HEK293 (cell line): ENCODE measurements at regions not wholly inside any gene's neighbourhood (a gene's known extent, or its start where the extent isn't known, plus 50 kb on each side); places are given as distances from the start of the nearest gene placed in this dataset.

Source experiments
- CTCF ChIA-PET: fragments of 350-600 bp; formaldehyde crosslinking; extraction: SDS; loops from one replicate; lab custom pipeline; 2021; ENCODE audit warnings: antibody characterized with exemption; lab: Yijun Ruan, JAX
- POLR2A ChIA-PET: fragments of 300-600 bp; formaldehyde crosslinking; extraction: SDS; loops from one replicate; lab custom pipeline; 2020; ENCODE audit warnings: antibody characterized with exemption, inconsistent platforms; lab: Yijun Ruan, JAX
- H3K27ac ChIP-seq: fragments of 200-500 bp; sonication (Bioruptor generic); 2 replicates; pipeline ENCODE4 v1.5.1; 2014; ENCODE audit warnings: low read depth, low read length, control low read depth, inconsistent platforms; ENCODE audit errors: extremely low read depth
- H3K36me3 ChIP-seq, 2 experiments: fragments of 200-500 bp in 1 of 2; sonication (Bioruptor generic) in 1 of 2; 1 replicate in 1 of 2; 2 replicates in 1 of 2; pipeline ENCODE4 v1.5.1; 2014 to 2017; ENCODE audit warnings: inconsistent platforms in 2 of 2, low read length in 2 of 2; ENCODE audit not compliant: control insufficient read depth in 2 of 2, insufficient read depth in 1 of 2
- H3K4me1 ChIP-seq: fragments of 200-500 bp; sonication (Bioruptor generic); 2 replicates; pipeline ENCODE4 v1.5.1; 2014; ENCODE audit warnings: mild to moderate bottlenecking, low read length, inconsistent platforms; ENCODE audit not compliant: control insufficient read depth, insufficient read depth
- H3K4me3 ChIP-seq: 2 replicates; pipeline ENCODE4 v1.5.1; 2011; ENCODE audit warnings: low read depth, mild to moderate bottlenecking, control low read depth, low read length, moderate library complexity
- H3K9me3 ChIP-seq: fragments of 200-500 bp; sonication (Bioruptor generic); 2 replicates; pipeline ENCODE4 v1.5.1; 2014; ENCODE audit warnings: low read depth, low read length, inconsistent platforms; ENCODE audit not compliant: control insufficient read depth, insufficient read depth
- MZF1 ChIP-seq: fragments of 450-650 bp; formaldehyde crosslinking; IDR thresholded peaks from 2 replicates; pipeline ENCODE4 v1.5.1; 2017; ENCODE audit warnings: missing biosample characterization, missing genetic modification characterization, borderline replicate concordance
- YY1 ChIP-seq: fragments of 450-650 bp; formaldehyde crosslinking; IDR thresholded peaks from 2 replicates; pipeline ENCODE4 v1.5.1; 2018; ENCODE audit warnings: missing biosample characterization, missing genetic modification characterization
- ZNF155 ChIP-seq: fragments of 450-650 bp; formaldehyde crosslinking; IDR thresholded peaks from 2 replicates; pipeline ENCODE4 v1.5.1; 2016; ENCODE audit warnings: missing biosample characterization, missing genetic modification characterization
- ZNF24 ChIP-seq: fragments of 450-650 bp; formaldehyde crosslinking; IDR thresholded peaks from 2 replicates; pipeline ENCODE4 v1.5.1; 2016; ENCODE audit warnings: missing biosample characterization, missing genetic modification characterization
- ZNF248 ChIP-seq: fragments of 450-650 bp; formaldehyde crosslinking; IDR thresholded peaks from 2 replicates; pipeline ENCODE4 v1.5.1; 2017; ENCODE audit warnings: missing biosample characterization, missing genetic modification characterization
- ZNF311 ChIP-seq: fragments of 450-650 bp; formaldehyde crosslinking; IDR thresholded peaks from 2 replicates; pipeline ENCODE4 v1.5.1; 2017; ENCODE audit warnings: missing biosample characterization, missing genetic modification characterization, borderline replicate concordance
- ZNF324 ChIP-seq: fragments of 450-650 bp; formaldehyde crosslinking; IDR thresholded peaks from 2 replicates; pipeline ENCODE4 v1.5.1; 2016; ENCODE audit warnings: missing biosample characterization, missing genetic modification characterization
- ZNF335 ChIP-seq: fragments of 450-650 bp; formaldehyde crosslinking; conservative IDR thresholded peaks from 2 replicates; pipeline ENCODE4 v1.5.1; 2016; ENCODE audit warnings: missing biosample characterization, missing genetic modification characterization
- ZNF37A ChIP-seq: fragments of 450-650 bp; IDR thresholded peaks from 2 replicates; pipeline ENCODE4 v1.5.1; 2018; ENCODE audit warnings: missing biosample characterization, missing genetic modification characterization
- ZNF423 ChIP-seq: fragments of 450-650 bp; formaldehyde crosslinking; IDR thresholded peaks from 2 replicates; pipeline ENCODE4 v1.5.1; 2016; ENCODE audit warnings: missing biosample characterization, missing genetic modification characterization
- ZNF514 ChIP-seq: fragments of 450-650 bp; formaldehyde crosslinking; IDR thresholded peaks from 2 replicates; pipeline ENCODE4 v1.5.1; 2016; ENCODE audit warnings: missing biosample characterization, missing genetic modification characterization
- ZNF549 ChIP-seq: fragments of 450-650 bp; IDR thresholded peaks from 2 replicates; pipeline ENCODE4 v1.5.1; 2018; ENCODE audit warnings: missing biosample characterization, missing genetic modification characterization, mild to moderate bottlenecking, inconsistent platforms, moderate library complexity
- ZNF561 ChIP-seq: fragments of 450-650 bp; IDR thresholded peaks from 2 replicates; pipeline ENCODE4 v1.5.1; 2018; ENCODE audit warnings: missing biosample characterization, missing genetic modification characterization, borderline replicate concordance
- ZNF701 ChIP-seq: fragments of 450-650 bp; formaldehyde crosslinking; IDR thresholded peaks from 2 replicates; pipeline ENCODE4 v1.5.1; 2016; ENCODE audit warnings: missing biosample characterization, missing genetic modification characterization
- ZNF747 ChIP-seq: fragments of 450-650 bp; formaldehyde crosslinking; IDR thresholded peaks from 2 replicates; pipeline ENCODE4 v1.5.1; 2016; ENCODE audit warnings: missing biosample characterization, missing genetic modification characterization
- ZNF76 ChIP-seq: fragments of 450-650 bp; formaldehyde crosslinking; IDR thresholded peaks from 2 replicates; pipeline ENCODE4; 2016; ENCODE audit warnings: low read depth, missing biosample characterization, missing genetic modification characterization, borderline replicate concordance
- TF ChIP-seq, protein P1 (sequence below): fragments of 450-650 bp; formaldehyde crosslinking; IDR thresholded peaks from 2 replicates; pipeline ENCODE4 v1.5.1; 2016; ENCODE audit warnings: missing biosample characterization, missing genetic modification characterization
- TF ChIP-seq, protein P2 (sequence below): fragments of 450-650 bp; formaldehyde crosslinking; IDR thresholded peaks from 2 replicates; pipeline ENCODE4 v1.5.1; 2017; ENCODE audit warnings: missing biosample characterization, missing genetic modification characterization
- TF ChIP-seq, protein P3 (sequence below): fragments of 450-650 bp; formaldehyde crosslinking; IDR thresholded peaks from 2 replicates; pipeline ENCODE4 v1.5.1; 2016; ENCODE audit warnings: missing biosample characterization, missing genetic modification characterization
- TF ChIP-seq, protein P4 (sequence below): fragments of 450-650 bp; formaldehyde crosslinking; IDR thresholded peaks from 2 replicates; pipeline ENCODE4 v1.5.1; 2017; ENCODE audit warnings: missing biosample characterization, missing genetic modification characterization
- TF ChIP-seq, protein P5 (sequence below): fragments of 450-650 bp; formaldehyde crosslinking; IDR thresholded peaks from 2 replicates; pipeline ENCODE4 v1.5.1; 2016; ENCODE audit warnings: missing biosample characterization, missing genetic modification characterization

DNA sequence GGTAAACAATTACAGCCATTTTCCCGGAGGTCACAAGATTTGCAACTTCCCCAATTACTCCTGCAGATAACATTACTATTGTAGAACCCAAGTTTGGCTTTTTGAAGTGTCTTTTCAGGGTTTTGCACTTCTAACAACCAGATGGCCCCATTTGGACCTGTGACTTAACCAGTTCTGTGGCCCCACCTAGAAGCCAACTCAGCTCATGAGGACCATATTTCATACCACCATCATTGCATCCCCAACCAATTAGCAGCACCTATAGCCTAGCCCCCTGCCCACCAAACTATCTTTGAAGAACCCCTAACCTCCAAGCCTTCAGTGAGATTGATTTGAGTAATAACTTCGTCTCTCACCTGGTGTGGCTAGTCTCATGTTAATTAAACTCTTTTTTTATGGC lies 51.3 kb upstream of the WDR11 start (continued):
- TF ChIP-seq, protein P1, sequence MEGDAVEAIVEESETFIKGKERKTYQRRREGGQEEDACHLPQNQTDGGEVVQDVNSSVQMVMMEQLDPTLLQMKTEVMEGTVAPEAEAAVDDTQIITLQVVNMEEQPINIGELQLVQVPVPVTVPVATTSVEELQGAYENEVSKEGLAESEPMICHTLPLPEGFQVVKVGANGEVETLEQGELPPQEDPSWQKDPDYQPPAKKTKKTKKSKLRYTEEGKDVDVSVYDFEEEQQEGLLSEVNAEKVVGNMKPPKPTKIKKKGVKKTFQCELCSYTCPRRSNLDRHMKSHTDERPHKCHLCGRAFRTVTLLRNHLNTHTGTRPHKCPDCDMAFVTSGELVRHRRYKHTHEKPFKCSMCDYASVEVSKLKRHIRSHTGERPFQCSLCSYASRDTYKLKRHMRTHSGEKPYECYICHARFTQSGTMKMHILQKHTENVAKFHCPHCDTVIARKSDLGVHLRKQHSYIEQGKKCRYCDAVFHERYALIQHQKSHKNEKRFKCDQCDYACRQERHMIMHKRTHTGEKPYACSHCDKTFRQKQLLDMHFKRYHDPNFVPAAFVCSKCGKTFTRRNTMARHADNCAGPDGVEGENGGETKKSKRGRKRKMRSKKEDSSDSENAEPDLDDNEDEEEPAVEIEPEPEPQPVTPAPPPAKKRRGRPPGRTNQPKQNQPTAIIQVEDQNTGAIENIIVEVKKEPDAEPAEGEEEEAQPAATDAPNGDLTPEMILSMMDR (tag by site-specific recombination), result no peak

DNA sequence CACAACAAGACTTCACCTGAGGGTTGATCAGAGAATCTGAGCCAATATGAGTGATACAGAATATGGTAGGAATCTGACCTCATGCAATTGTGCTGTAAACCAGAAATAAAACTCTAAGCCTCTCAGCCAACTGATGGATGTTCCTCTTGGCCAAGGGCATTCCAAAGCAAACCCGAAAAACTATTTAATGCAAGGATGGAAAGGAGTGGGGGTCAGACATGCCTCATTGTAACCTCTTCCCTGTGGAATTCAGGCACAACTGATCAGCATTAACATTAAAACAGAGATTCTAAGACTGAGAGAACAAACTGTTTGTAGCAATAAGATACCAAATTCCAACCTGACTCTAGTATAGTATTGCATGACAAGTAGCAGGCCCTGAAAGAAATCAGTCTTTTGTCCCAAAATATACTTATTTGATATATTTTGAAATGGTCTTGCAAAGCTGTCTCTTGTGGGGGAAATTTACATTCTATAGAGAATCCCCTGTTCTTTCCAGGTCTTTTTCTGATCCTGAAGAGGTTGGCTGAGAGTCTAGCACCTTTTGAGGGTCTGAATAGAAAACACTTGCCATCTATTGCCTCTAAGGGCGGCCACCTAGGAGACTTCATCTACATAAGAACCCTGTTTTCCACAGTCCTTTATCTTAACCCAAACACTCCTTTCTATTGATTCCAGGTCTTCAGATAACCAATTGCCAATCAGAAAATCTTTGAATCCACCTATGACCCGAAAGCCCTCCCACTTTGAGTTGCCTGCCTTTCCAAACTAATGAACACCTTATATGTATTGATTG lies 50.4 kb upstream of the WDR11 start:
- TF ChIP-seq ZNF561 (tag by site-specific recombination) (no peak), ZNF248 (no peak), ZNF423 (tag by site-specific recombination) (no peak), ZNF514 (tag by site-specific recombination) (no peak), ZNF311 (tag by site-specific recombination) (no peak), ZNF549 (tag by site-specific recombination) (no peak), ZNF155 (tag by site-specific recombination) (no peak), ZNF37A (tag by site-specific recombination) (no peak), MZF1 (tag by site-specific recombination) (no peak), ZNF747 (tag by site-specific recombination) (no peak), ZNF76 (tag by site-specific recombination) (no peak), ZNF24 (tag by site-specific recombination) (no peak), ZNF701 (tag by site-specific recombination) (no peak), YY1 (tag by site-specific recombination) (no peak), ZNF335 (no peak), ZNF324 (tag by site-specific recombination) (no peak)
- TF ChIP-seq, protein P2, sequence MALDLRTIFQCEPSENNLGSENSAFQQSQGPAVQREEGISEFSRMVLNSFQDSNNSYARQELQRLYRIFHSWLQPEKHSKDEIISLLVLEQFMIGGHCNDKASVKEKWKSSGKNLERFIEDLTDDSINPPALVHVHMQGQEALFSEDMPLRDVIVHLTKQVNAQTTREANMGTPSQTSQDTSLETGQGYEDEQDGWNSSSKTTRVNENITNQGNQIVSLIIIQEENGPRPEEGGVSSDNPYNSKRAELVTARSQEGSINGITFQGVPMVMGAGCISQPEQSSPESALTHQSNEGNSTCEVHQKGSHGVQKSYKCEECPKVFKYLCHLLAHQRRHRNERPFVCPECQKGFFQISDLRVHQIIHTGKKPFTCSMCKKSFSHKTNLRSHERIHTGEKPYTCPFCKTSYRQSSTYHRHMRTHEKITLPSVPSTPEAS (tag by site-specific recombination), result no peak
- TF ChIP-seq, protein P3, sequence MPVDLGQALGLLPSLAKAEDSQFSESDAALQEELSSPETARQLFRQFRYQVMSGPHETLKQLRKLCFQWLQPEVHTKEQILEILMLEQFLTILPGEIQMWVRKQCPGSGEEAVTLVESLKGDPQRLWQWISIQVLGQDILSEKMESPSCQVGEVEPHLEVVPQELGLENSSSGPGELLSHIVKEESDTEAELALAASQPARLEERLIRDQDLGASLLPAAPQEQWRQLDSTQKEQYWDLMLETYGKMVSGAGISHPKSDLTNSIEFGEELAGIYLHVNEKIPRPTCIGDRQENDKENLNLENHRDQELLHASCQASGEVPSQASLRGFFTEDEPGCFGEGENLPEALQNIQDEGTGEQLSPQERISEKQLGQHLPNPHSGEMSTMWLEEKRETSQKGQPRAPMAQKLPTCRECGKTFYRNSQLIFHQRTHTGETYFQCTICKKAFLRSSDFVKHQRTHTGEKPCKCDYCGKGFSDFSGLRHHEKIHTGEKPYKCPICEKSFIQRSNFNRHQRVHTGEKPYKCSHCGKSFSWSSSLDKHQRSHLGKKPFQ (tag by site-specific recombination), result no peak
- TF ChIP-seq, protein P4, sequence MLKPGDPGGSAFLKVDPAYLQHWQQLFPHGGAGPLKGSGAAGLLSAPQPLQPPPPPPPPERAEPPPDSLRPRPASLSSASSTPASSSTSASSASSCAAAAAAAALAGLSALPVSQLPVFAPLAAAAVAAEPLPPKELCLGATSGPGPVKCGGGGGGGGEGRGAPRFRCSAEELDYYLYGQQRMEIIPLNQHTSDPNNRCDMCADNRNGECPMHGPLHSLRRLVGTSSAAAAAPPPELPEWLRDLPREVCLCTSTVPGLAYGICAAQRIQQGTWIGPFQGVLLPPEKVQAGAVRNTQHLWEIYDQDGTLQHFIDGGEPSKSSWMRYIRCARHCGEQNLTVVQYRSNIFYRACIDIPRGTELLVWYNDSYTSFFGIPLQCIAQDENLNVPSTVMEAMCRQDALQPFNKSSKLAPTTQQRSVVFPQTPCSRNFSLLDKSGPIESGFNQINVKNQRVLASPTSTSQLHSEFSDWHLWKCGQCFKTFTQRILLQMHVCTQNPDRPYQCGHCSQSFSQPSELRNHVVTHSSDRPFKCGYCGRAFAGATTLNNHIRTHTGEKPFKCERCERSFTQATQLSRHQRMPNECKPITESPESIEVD (tag by site-specific recombination), result no peak
- TF ChIP-seq, protein P5, sequence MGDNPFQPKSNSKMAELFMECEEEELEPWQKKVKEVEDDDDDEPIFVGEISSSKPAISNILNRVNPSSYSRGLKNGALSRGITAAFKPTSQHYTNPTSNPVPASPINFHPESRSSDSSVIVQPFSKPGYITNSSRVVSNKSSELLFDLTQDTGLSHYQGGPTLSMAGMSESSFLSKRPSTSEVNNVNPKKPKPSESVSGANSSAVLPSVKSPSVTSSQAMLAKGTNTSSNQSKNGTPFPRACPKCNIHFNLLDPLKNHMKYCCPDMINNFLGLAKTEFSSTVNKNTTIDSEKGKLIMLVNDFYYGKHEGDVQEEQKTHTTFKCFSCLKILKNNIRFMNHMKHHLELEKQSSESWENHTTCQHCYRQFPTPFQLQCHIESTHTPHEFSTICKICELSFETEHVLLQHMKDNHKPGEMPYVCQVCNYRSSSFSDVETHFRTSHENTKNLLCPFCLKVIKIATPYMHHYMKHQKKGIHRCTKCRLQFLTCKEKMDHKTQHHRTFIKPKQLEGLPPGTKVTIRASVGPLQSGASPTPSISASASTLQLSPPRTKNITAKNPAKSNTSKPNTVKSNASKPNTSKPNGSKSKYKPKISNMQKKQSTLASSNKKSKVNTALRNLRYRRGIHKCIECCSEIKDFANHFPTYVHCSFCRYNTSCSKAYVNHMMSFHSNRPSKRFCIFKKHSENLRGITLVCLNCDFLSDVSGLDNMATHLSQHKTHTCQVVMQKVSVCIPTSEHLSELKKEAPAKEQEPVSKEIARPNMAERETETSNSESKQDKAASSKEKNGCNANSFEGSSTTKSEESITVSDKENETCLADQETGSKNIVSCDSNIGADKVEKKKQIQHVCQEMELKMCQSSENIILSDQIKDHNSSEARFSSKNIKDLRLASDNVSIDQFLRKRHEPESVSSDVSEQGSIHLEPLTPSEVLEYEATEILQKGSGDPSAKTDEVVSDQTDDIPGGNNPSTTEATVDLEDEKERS, result no peak

More for the DNA sequence above, 50.4 kb upstream of the WDR11 start:
- ChIA-PET CTCF (no interaction called here), POLR2A (no interaction called here)
- Histone ChIP-seq H3K27ac (no peak overlapping the region), H3K9me3 (no peaks in the 10 kb centered on the region), H3K4me1 (no peaks in the 10 kb centered on the region), H3K36me3 (no peaks in the 10 kb centered on the region), H3K4me3 (no peak overlapping the region)
